Thyroid gland (tissue), 4 donors: ENCODE measurements at regions not wholly inside any gene's neighbourhood (a gene's known extent, or its start where the extent isn't known, plus 50 kb on each side); places are given as distances from the start of the nearest gene placed in this dataset.

Experiments used
- DNase-seq, 2 donors: peaks; one replicate each; pipeline ENCODE4 v3.0.0-alpha.2; 2019
- H3K27ac ChIP-seq, 3 donors: fragments of 200-600 bp; sonication (generic); 1 replicate in 2 of 3; 2 replicates in 1 of 3; pipeline ENCODE4 v1.5.1; 2016 to 2019; ENCODE audit warnings: mild to moderate bottlenecking in 1 of 3, moderate library complexity in 1 of 3
- H3K27me3 ChIP-seq: fragments of 200-600 bp; sonication (generic); one replicate; pipeline ENCODE4 v1.5.1; 2019
- H3K36me3 ChIP-seq, 2 donors: fragments of 200-600 bp; sonication (generic); one replicate each; pipeline ENCODE4 v1.5.1; 2016 to 2019
- H3K4me1 ChIP-seq, 2 donors: fragments of 200-600 bp; sonication (generic); one replicate each; pipeline ENCODE4 v1.5.1; 2017 to 2019
- H3K4me3 ChIP-seq, 3 donors: fragments of 200-600 bp; sonication (generic); replicated peaks in 1 of 3; 1 replicate in 2 of 3; 2 replicates in 1 of 3; pipeline ENCODE4 v1.5.1; 2016; ENCODE audit warnings: mild to moderate bottlenecking in 1 of 3
- H3K9me3 ChIP-seq: fragments of 200-600 bp; sonication (generic); one replicate; pipeline ENCODE4 v1.5.1; 2017
- CTCF ChIP-seq, 6 experiments: fragments of 200-600 bp in 3 of 6; fragments of 450-650 bp in 3 of 6; sonication (generic) in 3 of 6; IDR thresholded peaks; one replicate each; pipeline ENCODE4 v1.5.1; 2016 to 2019; ENCODE audit warnings: antibody characterized with exemption in 6 of 6, mild to moderate bottlenecking in 2 of 6, inconsistent platforms in 1 of 6, moderate library complexity in 1 of 6
- POLR2A ChIP-seq, 2 donors: fragments of 450-650 bp; IDR thresholded peaks; one replicate each; pipeline ENCODE4 v1.6.1; 2017; ENCODE audit warnings: antibody characterized with exemption in 2 of 2, mild to moderate bottlenecking in 2 of 2, moderate library complexity in 1 of 2
- WGBS, 2 donors: methylation state at CpG; one replicate each; pipeline ENCODE4 v1.1.5; 2017; 5-methylcytosine and 5-hydroxymethylcytosine counted together
- intact Hi-C: fragments of 100-400 bp; cut with DNase I; formaldehyde crosslinking; loops from one replicate; pipeline ENCODE4 v1.15.1; 2023

GRCh38 chr2:104432401-104432800, 421.5 kb upstream of the POU3F3 start:
- no peak for DNase-seq
- no peaks in the 10 kb centered on the region for H3K36me3 ChIP-seq
- no peak overlapping the region for H3K4me3 ChIP-seq
- intact Hi-C loops: no loop called here
- H3K4me1 ChIP-seq: no peaks in the 10 kb centered on the region
- TF ChIP-seq CTCF (IDR thresholded peaks at IDR 0.05): no peak
- TF ChIP-seq POLR2A (IDR thresholded peaks at IDR 0.05): no peak
- no peaks in the 10 kb centered on the region for H3K9me3 ChIP-seq
- no peaks in the 10 kb centered on the region for H3K27me3 ChIP-seq
- no peak overlapping the region for H3K27ac ChIP-seq
- 84 to 94% methylated on average over 5 of the region's 5 CpGs for WGBS, 2 donors

- no peak for DNase-seq
- WGBS, 2 donors: 94 to 95% methylated on average over 2 of the region's 2 CpGs
- H3K4me3 ChIP-seq: no peak overlapping the region
- intact Hi-C loops: no loop called here
- no peaks in the 10 kb centered on the region for H3K4me1 ChIP-seq
- no peaks in the 10 kb centered on the region for H3K9me3 ChIP-seq
- TF ChIP-seq POLR2A (IDR thresholded peaks at IDR 0.05) (no peak), CTCF (IDR thresholded peaks at IDR 0.05) (no peak)
- H3K27me3 ChIP-seq: no peaks in the 10 kb centered on the region
- H3K36me3 ChIP-seq: no peaks in the 10 kb centered on the region
- H3K27ac ChIP-seq: no peak overlapping the region
Observed at GRCh38 chr2:104432991-104433390, 420.9 kb upstream of the POU3F3 start.

GRCh38 chr2:104433657-104434056, 420.3 kb upstream of the POU3F3 start:
- Histone ChIP-seq H3K27ac (no peak overlapping the region), H3K4me1 (no peaks in the 10 kb centered on the region), H3K9me3 (no peaks in the 10 kb centered on the region), H3K27me3 (no peaks in the 10 kb centered on the region), H3K36me3 (no peaks in the 10 kb centered on the region), H3K4me3 (no peak overlapping the region)
- 81% methylated on average over 3 of the region's 3 CpGs for WGBS, 2 donors
- intact Hi-C loops: no loop called here
- no peak for TF ChIP-seq POLR2A (IDR thresholded peaks at IDR 0.05)
- no peak for TF ChIP-seq CTCF (IDR thresholded peaks at IDR 0.05)
- DNase-seq: no peak

- no peaks in the 10 kb centered on the region for H3K4me1 ChIP-seq
- peak overlapping the region in 1 of 3 donors; percentile 32 for H3K4me3 ChIP-seq
- TF ChIP-seq POLR2A (IDR thresholded peaks at IDR 0.05) (no peak), CTCF (IDR thresholded peaks at IDR 0.05) (peak in 1 of 6 experiments; percentile 38)
- H3K27me3 ChIP-seq: no peaks in the 10 kb centered on the region
- intact Hi-C loops: no loop called here
- WGBS, 2 donors: 1 to 2% methylated on average over 13 of the region's 13 CpGs
- no peaks in the 10 kb centered on the region for H3K9me3 ChIP-seq
- DNase-seq: peak; percentile 58 to 66
- H3K36me3 ChIP-seq: no peaks in the 10 kb centered on the region
- no peak overlapping the region for H3K27ac ChIP-seq
Observed at GRCh38 chr2:104434318-104434792, 419.6 kb upstream of the POU3F3 start.

GRCh38 chr2:104434966-104435365, 418.9 kb upstream of the POU3F3 start:
- Histone ChIP-seq H3K9me3 (no peaks in the 10 kb centered on the region), H3K27me3 (no peaks in the 10 kb centered on the region), H3K27ac (no peak overlapping the region), H3K4me1 (no peaks in the 10 kb centered on the region), H3K36me3 (no peaks in the 10 kb centered on the region), H3K4me3 (no peak overlapping the region)
- WGBS, 2 donors: 83 to 87% methylated on average over 3 of the region's 3 CpGs
- TF ChIP-seq POLR2A (IDR thresholded peaks at IDR 0.05) (no peak), CTCF (IDR thresholded peaks at IDR 0.05) (no peak)
- no peak for DNase-seq
- intact Hi-C loops: no loop called here
